Naive thymus-derived CD8-positive, alpha-beta T cell (primary cell): ENCODE measurements at regions not wholly inside any gene's neighbourhood (a gene's known extent, or its start where the extent isn't known, plus 50 kb on each side); places are given as distances from the start of the nearest gene placed in this dataset.

Experiments
- ATAC-seq, 2 donors: fragments of 150-1000 bp; cut with Tn5 transposase in 1 of 2; sonication (Bioruptor Pico), chemical (Tn5 transposase) in 1 of 2; 1 replicate in 1 of 2; 2 replicates in 1 of 2; pipeline ENCODE4 v1.10.0; 2021; ENCODE audit warnings: mild to moderate bottlenecking in 2 of 2, moderate library complexity in 2 of 2
- POLR2A ChIA-PET: fragments of 350-600 bp; sonication (Branson Sonifier 250); formaldehyde crosslinking; loops from one replicate; lab custom pipeline; 2021; ENCODE audit warnings: antibody characterized with exemption; lab: Charles Lee
- DNase-seq, 10 donors: peaks; one replicate each; pipeline versions ENCODE4 v3.0.0 to v3.0.0-alpha.2; 2020 to 2022
- H3K27ac Mint-ChIP-seq, 10 donors: one replicate each; pipeline ENCODE4 v1.8.0; 2020 to 2022; ENCODE audit warnings: mild to moderate bottlenecking in 10 of 10, mixed read lengths in 10 of 10, moderate library complexity in 4 of 10, inconsistent platforms in 1 of 10
- H3K27me3 Mint-ChIP-seq, 5 donors: one replicate each; pipeline ENCODE4 v1.8.0; 2021 to 2022; ENCODE audit warnings: mixed read lengths in 5 of 5
- H3K36me3 Mint-ChIP-seq, 3 donors: one replicate each; pipeline ENCODE4 v1.8.0; 2020 to 2022; ENCODE audit warnings: mixed read lengths in 3 of 3, mild to moderate bottlenecking in 2 of 3, inconsistent platforms in 1 of 3
- H3K4me1 Mint-ChIP-seq, 4 donors: one replicate each; pipeline ENCODE4 v1.8.0; 2021 to 2022; ENCODE audit warnings: mixed read lengths in 4 of 4
- H3K4me3 Mint-ChIP-seq, 10 donors: one replicate each; pipeline ENCODE4 v1.8.0; 2020 to 2022; ENCODE audit warnings: mild to moderate bottlenecking in 10 of 10, mixed read lengths in 10 of 10, moderate library complexity in 6 of 10, inconsistent platforms in 1 of 10
- H3K9me3 Mint-ChIP-seq, 9 donors: one replicate each; pipeline ENCODE4 v1.8.0; 2020 to 2022; ENCODE audit warnings: mixed read lengths in 9 of 9, mild to moderate bottlenecking in 3 of 9, inconsistent platforms in 1 of 9, moderate library complexity in 1 of 9

DNA sequence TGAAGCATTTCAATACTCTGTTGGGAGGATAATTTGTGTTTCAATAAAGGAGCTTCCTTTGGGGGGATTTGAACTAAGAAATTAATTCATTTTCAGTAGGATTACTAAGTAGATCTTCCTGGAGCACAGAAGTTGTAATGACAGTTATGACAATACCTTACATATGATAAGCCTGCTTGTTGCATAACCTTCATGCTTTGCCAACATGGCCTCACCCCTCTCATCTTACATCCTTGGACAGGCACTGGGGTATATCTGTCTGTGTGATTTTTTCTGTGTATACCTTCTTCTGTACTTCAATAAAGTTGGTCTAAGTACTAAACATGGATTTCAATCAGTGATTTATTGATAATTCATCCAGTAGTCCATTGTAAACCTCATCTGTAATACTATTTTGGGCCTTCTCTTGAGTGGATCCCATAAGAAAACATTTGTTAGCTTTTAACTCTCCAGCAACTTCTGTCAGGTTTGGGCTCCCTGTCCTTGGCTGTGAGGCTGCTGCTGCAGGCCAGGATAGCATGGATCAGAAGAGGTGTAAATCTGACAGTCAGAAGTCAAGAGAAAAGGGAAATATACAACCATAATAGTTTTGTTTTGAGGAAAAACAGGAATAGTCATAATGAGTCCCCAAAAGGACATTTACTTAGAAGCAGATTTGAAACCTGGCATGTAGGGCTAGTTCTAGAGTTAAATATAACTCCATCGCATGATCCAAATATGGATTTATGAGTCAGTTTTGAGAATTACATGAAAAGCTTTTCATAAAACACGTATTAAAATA lies 422.2 kb downstream of the KLF5 start:
- no peak for ATAC-seq
- peaks cover 0 to 2% (median 0%) of the 10 kb centered on the region in 4 donors for H3K4me1 Mint-ChIP-seq
- H3K4me3 Mint-ChIP-seq, result no peak overlapping the region
- POLR2A ChIA-PET, result no interaction called here
- no peak overlapping the region for H3K27ac Mint-ChIP-seq
- DNase-seq, result no peak
- H3K36me3 Mint-ChIP-seq, result no peaks in the 10 kb centered on the region
- H3K27me3 Mint-ChIP-seq, result peaks cover 0 to 5% (median 0%) of the 10 kb centered on the region in 5 donors
- H3K9me3 Mint-ChIP-seq, result peaks cover 0 to 2% (median 0%) of the 10 kb centered on the region in 9 donors

DNA sequence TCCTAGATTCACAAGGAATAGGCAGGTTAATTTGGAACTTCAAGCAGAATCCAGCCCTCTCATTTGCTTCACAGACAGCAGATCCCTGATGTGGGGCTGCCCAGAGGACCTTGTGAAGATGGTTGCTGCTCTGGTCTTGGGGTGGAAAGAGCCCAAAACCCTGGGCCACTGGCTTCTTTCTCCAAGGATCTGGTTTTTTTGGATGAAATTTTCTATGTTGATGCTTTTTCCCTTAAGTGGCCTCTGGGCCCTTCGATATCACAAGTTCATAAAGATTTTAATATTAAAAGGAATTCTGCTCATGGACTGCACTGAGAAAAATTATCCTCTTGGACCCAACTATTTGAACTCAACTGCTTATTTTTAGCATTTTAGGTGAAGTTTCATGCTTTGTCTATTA lies 421.1 kb downstream of the KLF5 start:
- Mint-ChIP-seq H3K27ac (no peak overlapping the region), H3K27me3 (peaks cover 0 to 5% (median 0%) of the 10 kb centered on the region in 5 donors), H3K36me3 (no peaks in the 10 kb centered on the region), H3K4me3 (no peak overlapping the region), H3K9me3 (peaks cover 0 to 2% (median 0%) of the 10 kb centered on the region in 9 donors), H3K4me1 (peaks cover 0 to 2% (median 0%) of the 10 kb centered on the region in 4 donors)
- DNase-seq, result no peak
- POLR2A ChIA-PET, result no interaction called here
- ATAC-seq, result no peak

DNA sequence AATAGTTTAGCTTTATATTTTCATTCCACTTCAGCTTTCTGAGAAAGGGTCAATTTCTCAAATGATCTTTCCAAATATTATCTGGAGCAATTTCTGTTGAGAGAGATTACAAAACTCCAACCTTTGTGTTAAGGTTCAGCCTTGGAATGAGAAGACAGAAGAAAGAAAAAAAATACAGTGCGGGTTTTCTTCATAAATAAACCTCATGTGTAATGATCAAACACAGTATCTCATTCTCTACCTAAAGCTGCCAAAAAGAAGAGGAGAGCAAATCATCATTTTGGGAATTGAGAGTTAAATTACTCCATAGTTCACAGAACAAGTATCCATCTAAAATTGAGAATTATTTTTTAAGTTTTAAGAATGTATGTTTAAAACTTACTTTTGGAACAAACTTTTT lies 420.5 kb downstream of the KLF5 start:
- Mint-ChIP-seq H3K27ac (no peak overlapping the region), H3K27me3 (peaks cover 0 to 5% (median 0%) of the 10 kb centered on the region in 5 donors), H3K4me3 (no peak overlapping the region), H3K36me3 (no peaks in the 10 kb centered on the region), H3K4me1 (peaks cover 0 to 2% (median 0%) of the 10 kb centered on the region in 4 donors), H3K9me3 (no peaks in the 10 kb centered on the region)
- no peak for ATAC-seq
- DNase-seq, result no peak
- POLR2A ChIA-PET, result no interaction called here

DNA sequence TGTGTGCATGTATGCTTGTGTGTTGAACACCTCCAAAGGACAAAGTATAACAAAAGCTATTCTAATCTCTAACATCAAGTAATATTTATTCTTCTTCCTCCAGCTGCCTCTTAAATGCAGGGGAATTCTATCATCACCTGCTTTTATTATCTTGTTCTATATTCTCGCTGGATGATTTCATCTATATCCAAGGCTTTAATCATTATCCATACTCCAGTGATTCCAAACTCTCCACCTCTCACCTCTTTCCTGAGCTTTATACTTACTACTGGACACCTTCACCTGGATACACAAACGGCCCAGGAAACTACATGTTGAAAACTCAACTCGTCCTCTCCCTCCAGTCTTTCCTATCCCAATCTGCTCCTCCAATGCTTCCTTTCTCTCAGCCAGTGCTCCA lies 418.6 kb downstream of the KLF5 start:
- no peak overlapping the region for H3K27ac Mint-ChIP-seq
- no peaks in the 10 kb centered on the region for H3K36me3 Mint-ChIP-seq
- H3K4me3 Mint-ChIP-seq, result no peak overlapping the region
- ATAC-seq (no peak), DNase-seq (no peak)
- peaks cover 0 to 2% (median 0%) of the 10 kb centered on the region in 4 donors for H3K4me1 Mint-ChIP-seq
- POLR2A ChIA-PET, result no interaction called here
- peaks cover 0 to 5% (median 0%) of the 10 kb centered on the region in 5 donors for H3K27me3 Mint-ChIP-seq
- no peaks in the 10 kb centered on the region for H3K9me3 Mint-ChIP-seq

DNA sequence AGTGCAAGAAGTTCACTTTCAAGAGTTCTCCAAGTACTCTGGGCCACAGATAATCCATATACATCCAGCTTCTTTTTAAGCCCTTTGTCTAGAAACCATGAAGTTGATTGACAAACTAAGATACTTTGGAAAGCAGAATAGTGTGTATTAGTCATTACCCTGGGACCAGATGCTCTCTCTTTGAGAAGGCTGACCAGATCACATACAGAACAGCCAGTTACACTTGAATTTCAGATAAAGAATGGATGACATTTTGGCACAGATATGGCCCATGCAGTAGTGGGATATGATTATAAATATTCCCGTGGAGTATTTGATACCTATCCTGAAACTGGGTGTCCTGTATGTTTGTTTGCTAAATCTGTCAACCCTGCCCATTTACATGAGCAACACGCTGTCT lies 414.2 kb downstream of the KLF5 start:
- Mint-ChIP-seq H3K27ac (no peak overlapping the region), H3K4me3 (no peak overlapping the region), H3K27me3 (peaks cover 0 to 5% (median 0%) of the 10 kb centered on the region in 5 donors), H3K4me1 (peaks cover 0 to 2% (median 0%) of the 10 kb centered on the region in 4 donors), H3K9me3 (no peaks in the 10 kb centered on the region), H3K36me3 (no peaks in the 10 kb centered on the region)
- POLR2A ChIA-PET, result no interaction called here
- ATAC-seq (no peak), DNase-seq (no peak)

DNA sequence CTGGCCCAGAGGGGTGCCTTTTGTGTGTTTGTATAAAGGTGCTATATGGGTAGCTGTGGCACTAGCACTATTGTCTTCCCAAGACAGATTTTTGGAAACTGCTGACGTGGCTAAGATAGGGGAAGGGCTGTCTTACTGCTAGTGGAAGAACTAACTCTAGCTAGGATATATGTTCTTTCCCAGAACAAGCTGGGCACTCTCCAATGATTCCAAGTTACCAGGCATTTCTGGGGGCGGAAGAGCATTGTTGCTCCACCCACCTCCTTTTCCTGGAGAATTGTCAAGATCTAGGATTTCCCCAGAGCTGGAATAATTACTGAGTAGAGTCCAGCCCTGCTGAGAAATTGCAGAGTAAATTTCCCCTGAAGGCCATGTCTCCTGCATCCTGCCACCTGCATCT lies 408.3 kb downstream of the KLF5 start:
- no peaks in the 10 kb centered on the region for H3K9me3 Mint-ChIP-seq
- DNase-seq, result no peak
- no peaks in the 10 kb centered on the region for H3K27me3 Mint-ChIP-seq
- no peak overlapping the region for H3K4me3 Mint-ChIP-seq
- no peaks in the 10 kb centered on the region for H3K4me1 Mint-ChIP-seq
- POLR2A ChIA-PET, result interaction anchor here (0.7 kb wide), 1 partner anchor 86 kb away, joined by 4 read pairs; no protein-coding TSS in a partner anchor
- H3K27ac Mint-ChIP-seq, result no peak overlapping the region
- ATAC-seq, result no peak
- no peaks in the 10 kb centered on the region for H3K36me3 Mint-ChIP-seq

DNA sequence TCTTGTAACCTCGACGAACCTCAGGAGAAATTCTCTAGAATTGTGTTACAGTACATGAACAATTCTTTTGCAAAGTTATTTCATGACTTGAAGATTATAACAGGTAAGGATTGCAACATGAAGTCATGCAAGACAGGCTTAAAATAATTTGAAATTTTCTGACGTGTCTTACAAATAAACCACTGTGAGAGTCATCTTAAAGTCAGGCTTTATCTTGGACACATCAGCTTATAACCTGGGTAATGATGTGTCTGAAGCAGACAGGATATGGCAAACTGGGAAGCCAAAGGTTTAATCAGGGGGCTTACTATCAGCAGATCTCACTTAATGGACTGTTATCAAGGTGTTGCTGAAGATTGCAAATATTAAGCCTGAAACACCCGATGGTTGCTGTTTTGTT lies 407.8 kb downstream of the KLF5 start:
- Mint-ChIP-seq H3K27ac (no peak overlapping the region), H3K27me3 (peaks cover 0 to 1% (median 0%) of the 10 kb centered on the region in 5 donors), H3K4me3 (no peak overlapping the region), H3K36me3 (no peaks in the 10 kb centered on the region), H3K9me3 (no peaks in the 10 kb centered on the region), H3K4me1 (no peaks in the 10 kb centered on the region)
- DNase-seq (no peak), ATAC-seq (no peak)
- POLR2A ChIA-PET, result no interaction called here

DNA sequence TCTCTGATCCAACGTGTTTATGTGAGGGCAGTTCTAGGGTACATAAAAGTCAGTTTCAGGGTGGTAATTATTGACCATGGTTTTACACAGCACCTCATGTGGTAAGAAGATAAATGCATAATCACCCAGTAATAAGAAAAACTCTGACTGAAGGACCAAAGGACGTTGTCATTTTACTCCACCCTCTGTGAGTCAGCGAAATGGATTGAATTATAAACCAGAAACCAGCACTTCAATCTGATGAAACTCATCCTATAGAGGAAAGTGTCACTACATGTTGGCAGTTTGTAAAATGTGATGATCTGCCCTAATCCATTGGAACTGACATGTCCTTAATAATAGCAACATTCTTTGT lies 406.8 kb downstream of the KLF5 start:
- Mint-ChIP-seq H3K27me3 (peaks cover 0 to 2% (median under 1%) of the 10 kb centered on the region in 5 donors), H3K4me1 (no peaks in the 10 kb centered on the region), H3K9me3 (peaks cover 0 to 1% (median 0%) of the 10 kb centered on the region in 9 donors), H3K27ac (no peak overlapping the region), H3K4me3 (no peak overlapping the region), H3K36me3 (no peaks in the 10 kb centered on the region)
- DNase-seq, result no peak
- POLR2A ChIA-PET, result no interaction called here
- ATAC-seq, result no peak

DNA sequence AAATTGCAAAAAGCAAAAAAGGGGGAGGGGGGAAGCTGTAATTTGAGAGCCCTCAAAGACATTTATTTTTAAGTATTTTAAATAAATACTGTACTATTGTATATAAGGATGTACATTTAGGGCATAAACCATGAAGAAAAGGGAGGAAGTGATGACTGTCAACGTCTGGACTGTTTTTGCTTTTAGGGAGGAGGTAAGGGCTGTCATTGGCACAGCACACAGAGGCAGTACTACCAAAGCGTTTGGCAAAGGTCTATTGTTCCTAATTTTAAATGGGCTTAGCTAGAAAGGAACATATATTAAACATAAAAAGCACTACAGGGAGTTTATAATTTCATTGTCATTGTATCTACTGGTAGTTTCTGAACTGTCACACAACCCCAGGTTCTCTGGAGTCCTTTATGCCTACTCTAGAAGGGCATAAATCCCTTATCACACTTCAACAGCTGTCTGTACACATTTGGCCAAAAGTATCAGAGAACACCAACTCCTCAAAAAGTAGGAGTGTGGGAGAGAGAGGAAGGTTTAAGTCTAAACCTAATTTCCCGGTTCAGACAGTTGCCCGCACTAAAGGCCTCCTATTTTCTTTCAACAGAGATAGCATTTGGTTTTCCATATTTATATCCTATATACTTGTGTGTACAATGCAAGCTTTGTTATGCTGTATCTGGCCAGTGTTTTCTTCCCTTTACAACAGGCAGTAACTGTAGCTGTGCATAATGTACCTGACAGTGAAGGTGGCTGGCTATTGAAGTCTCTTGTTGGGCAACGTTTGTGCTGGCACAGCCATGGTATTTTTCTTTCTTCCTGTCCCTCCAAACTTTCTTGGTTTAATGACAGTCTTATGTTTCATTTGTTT lies 406.2 kb downstream of the KLF5 start:
- no peak overlapping the region for H3K27ac Mint-ChIP-seq
- peaks cover 3 to 7% (median 5%) of the 10 kb centered on the region in 5 donors for H3K27me3 Mint-ChIP-seq
- peaks cover 0 to 5% (median 0%) of the 10 kb centered on the region in 3 donors for H3K36me3 Mint-ChIP-seq
- DNase-seq (no peak), ATAC-seq (no peak)
- no peaks in the 10 kb centered on the region for H3K4me1 Mint-ChIP-seq
- no peak overlapping the region for H3K4me3 Mint-ChIP-seq
- POLR2A ChIA-PET, result no interaction called here
- peaks cover 0 to 8% (median 0%) of the 10 kb centered on the region in 9 donors for H3K9me3 Mint-ChIP-seq

DNA sequence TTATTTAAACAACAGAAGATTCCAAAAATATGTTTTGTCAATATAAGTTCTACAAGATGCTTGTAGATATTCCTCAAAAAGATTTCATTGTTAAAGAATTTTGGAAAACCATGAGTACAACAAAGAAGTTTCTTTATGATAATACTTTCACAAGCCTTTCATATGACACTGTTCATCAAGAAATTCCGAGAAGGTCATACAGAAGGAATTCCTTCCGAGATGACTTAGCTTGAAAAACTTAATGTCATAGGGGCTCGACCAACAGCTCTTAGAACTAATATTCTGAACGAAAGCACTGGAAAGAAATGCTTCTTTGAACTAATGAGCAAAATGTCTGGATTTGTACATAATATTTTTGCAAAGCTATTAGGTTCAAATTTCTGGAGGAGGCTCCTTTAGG lies 403.4 kb downstream of the KLF5 start:
- DNase-seq (no peak), ATAC-seq (no peak)
- Mint-ChIP-seq H3K4me1 (no peaks in the 10 kb centered on the region), H3K36me3 (peaks cover 0 to 11% (median 0%) of the 10 kb centered on the region in 3 donors), H3K27ac (no peak overlapping the region), H3K9me3 (peaks cover 0 to 18% (median 3%) of the 10 kb centered on the region in 9 donors), H3K4me3 (no peak overlapping the region), H3K27me3 (peaks cover 3 to 19% (median 8%) of the 10 kb centered on the region in 5 donors)
- POLR2A ChIA-PET, result no interaction called here

DNA sequence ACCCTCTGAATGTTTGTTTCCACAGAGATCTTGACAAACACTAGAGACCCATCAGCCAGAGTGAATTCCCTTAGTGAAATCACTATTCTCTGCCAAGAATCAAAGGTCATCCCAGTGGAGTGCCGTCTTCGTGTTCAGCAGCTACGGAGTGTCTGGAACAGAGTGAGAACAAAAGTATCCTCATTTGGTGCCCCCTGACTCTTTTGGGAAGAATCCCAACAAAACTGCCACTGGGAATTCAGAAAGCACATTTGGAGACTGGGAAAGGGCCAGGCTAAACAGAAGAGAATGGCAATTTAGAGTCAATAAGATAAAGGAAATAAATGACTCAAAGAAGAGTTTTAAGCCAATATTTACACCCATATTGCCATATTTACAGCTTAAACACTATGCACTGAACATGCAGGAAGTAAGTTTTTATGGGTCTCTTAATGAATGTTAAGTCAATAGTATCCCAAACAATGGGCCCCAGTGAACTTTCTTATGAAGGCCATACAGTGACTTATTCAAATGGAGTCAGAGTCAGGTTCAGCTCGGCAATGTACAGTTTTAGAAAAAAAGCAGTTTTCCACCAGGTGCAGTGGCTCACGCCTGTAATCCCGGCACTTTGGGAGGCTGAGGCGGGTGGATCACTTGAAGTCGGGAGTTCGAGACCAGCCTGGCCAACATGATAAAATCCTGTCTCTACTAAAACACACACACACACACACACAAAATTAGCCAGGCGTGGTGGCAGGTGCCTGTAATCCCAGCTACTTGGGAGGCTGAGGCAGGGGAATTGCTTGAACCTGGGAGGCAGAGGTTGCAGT lies 392.6 kb downstream of the KLF5 start:
- Mint-ChIP-seq H3K9me3 (peaks cover 0 to 11% (median 3%) of the 10 kb centered on the region in 9 donors), H3K27me3 (peaks cover 0 to 6% (median 0%) of the 10 kb centered on the region in 5 donors), H3K4me1 (peaks cover 0 to 2% (median 0%) of the 10 kb centered on the region in 4 donors), H3K4me3 (no peak overlapping the region), H3K27ac (no peak overlapping the region), H3K36me3 (peaks cover 0 to 3% (median 0%) of the 10 kb centered on the region in 3 donors)
- POLR2A ChIA-PET, result no interaction called here
- no peak for DNase-seq
- no peak for ATAC-seq

DNA sequence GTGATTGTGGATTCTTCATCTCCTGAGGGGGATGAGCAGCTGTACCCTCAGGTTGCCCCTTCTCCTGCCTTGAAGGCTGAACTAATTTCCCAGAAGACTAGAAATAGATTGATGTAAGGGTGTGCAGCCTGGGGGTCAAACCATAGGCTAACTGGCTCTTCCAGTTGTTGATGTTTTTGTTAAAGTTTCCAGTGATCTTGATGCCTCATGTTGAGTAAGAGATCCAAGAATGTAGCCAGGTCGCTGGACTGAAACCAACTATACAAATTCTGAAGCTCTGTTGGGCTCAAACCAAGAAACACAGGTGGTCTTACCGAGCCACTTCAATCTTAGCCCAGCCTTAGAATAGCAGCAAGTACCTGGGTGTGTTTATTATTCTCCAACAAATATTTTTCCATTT lies 391.8 kb downstream of the KLF5 start:
- peaks cover 0 to 2% (median 0%) of the 10 kb centered on the region in 4 donors for H3K4me1 Mint-ChIP-seq
- no peak for DNase-seq
- no peak overlapping the region for H3K27ac Mint-ChIP-seq
- H3K36me3 Mint-ChIP-seq, result peaks cover 0 to 5% (median 4%) of the 10 kb centered on the region in 3 donors
- POLR2A ChIA-PET, result no interaction called here
- no peak for ATAC-seq
- H3K9me3 Mint-ChIP-seq, result peaks cover 0 to 11% (median 4%) of the 10 kb centered on the region in 9 donors
- H3K27me3 Mint-ChIP-seq, result no peaks in the 10 kb centered on the region
- no peak overlapping the region for H3K4me3 Mint-ChIP-seq
